Thyroid gland (tissue), 4 donors: ENCODE measurements at regions not wholly inside any gene's neighbourhood (a gene's known extent, or its start where the extent isn't known, plus 50 kb on each side); places are given as distances from the start of the nearest gene placed in this dataset.

Experiments used
- POLR2A ChIP-seq, 2 donors: fragments of 450-650 bp; IDR thresholded peaks; one replicate each; pipeline ENCODE4 v1.6.1; 2017; ENCODE audit warnings: antibody characterized with exemption in 2 of 2, mild to moderate bottlenecking in 2 of 2, moderate library complexity in 1 of 2
- TF ChIP-seq, protein P1 (sequence below), 6 experiments: fragments of 200-600 bp in 3 of 6; fragments of 450-650 bp in 3 of 6; sonication (generic) in 3 of 6; IDR thresholded peaks; one replicate each; pipeline ENCODE4 v1.5.1; 2016 to 2019; ENCODE audit warnings: antibody characterized with exemption in 6 of 6, mild to moderate bottlenecking in 2 of 6, inconsistent platforms in 1 of 6, moderate library complexity in 1 of 6

DNA sequence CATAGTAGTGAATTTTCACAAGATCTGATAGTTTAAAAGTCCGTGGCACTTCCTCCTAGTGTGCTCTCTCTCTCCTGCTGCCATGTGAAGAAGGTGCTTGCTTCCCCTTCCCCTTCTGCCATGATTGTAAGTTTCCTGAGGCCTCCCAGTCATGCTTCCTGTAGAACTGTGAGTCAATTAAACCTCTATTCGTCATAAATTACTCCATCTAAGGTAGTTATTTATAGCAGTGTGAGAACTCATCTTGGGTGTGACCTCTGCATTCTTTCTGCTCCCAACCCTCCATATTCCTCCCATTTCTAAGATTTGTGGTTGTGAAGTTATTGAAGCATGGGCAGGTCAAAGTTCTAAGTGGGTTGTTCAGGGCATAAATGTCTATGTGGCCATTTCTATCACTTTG lies 62.1 kb upstream of the ADAMTS18 start:
- TF ChIP-seq, protein P1, sequence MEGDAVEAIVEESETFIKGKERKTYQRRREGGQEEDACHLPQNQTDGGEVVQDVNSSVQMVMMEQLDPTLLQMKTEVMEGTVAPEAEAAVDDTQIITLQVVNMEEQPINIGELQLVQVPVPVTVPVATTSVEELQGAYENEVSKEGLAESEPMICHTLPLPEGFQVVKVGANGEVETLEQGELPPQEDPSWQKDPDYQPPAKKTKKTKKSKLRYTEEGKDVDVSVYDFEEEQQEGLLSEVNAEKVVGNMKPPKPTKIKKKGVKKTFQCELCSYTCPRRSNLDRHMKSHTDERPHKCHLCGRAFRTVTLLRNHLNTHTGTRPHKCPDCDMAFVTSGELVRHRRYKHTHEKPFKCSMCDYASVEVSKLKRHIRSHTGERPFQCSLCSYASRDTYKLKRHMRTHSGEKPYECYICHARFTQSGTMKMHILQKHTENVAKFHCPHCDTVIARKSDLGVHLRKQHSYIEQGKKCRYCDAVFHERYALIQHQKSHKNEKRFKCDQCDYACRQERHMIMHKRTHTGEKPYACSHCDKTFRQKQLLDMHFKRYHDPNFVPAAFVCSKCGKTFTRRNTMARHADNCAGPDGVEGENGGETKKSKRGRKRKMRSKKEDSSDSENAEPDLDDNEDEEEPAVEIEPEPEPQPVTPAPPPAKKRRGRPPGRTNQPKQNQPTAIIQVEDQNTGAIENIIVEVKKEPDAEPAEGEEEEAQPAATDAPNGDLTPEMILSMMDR (IDR thresholded peaks at IDR 0.05): no peak
- no peak for TF ChIP-seq POLR2A (IDR thresholded peaks at IDR 0.05)
